Endothelial cell of umbilical vein (primary cell): ENCODE measurements at regions not wholly inside any gene's neighbourhood (a gene's known extent, or its start where the extent isn't known, plus 50 kb on each side); places are given as distances from the start of the nearest gene placed in this dataset.

Source experiments
- BruUV-seq: library from RNA; stranded (reverse); fragments of 400-500 nt; replicated peaks from 2 replicates; lab custom pipeline; 2021; lab: Mats Ljungman, UMichigan
- CTCF ChIA-PET: fragments of 300-600, 350-600 bp; sonication (Branson Sonifier 250); formaldehyde crosslinking; loops from one replicate; lab custom pipeline; 2021; ENCODE audit warnings: antibody characterized with exemption, inconsistent platforms; lab: Charles Lee
- POLR2A ChIA-PET: fragments of 300-600, 350-600 bp; sonication (Branson Sonifier 250); formaldehyde crosslinking; loops from one replicate; lab custom pipeline; 2021; ENCODE audit warnings: antibody characterized with exemption, inconsistent platforms; lab: Charles Lee
- DNase-seq: peaks from one replicate; pipeline ENCODE4 v3.0.0-alpha.2; 2011; ENCODE audit warnings: low read depth, low spot score
- FAIRE-seq: peaks from 2 replicates; lab custom pipeline; 2011; peaks lifted over from hg19 to GRCh38; lab: Jason Lieb, UNC
- H2AFZ ChIP-seq: 2 replicates; pipeline ENCODE4 v1.6.0; 2012; ENCODE audit warnings: low read depth, low read length, control low read depth, inconsistent platforms
- H3K27ac ChIP-seq: 2 replicates; pipeline ENCODE4 v1.5.1; 2011; ENCODE audit warnings: low read depth, mild to moderate bottlenecking, control low read depth, low read length, moderate library complexity; ENCODE audit not compliant: insufficient read depth
- H3K27me3 ChIP-seq, 2 experiments: 2 replicates each; pipeline versions ENCODE4 v1.6.0 to v1.6.1; 2011; ENCODE audit warnings: low read length in 2 of 2, mixed read lengths in 1 of 2; ENCODE audit not compliant: control insufficient read depth in 2 of 2, insufficient read depth in 2 of 2
- H3K36me3 ChIP-seq, 2 experiments: 2 replicates in 1 of 2; 3 replicates in 1 of 2; pipeline ENCODE4 v1.5.1; 2011; ENCODE audit warnings: low read length in 2 of 2, mild to moderate bottlenecking in 1 of 2, moderate library complexity in 1 of 2; ENCODE audit not compliant: control insufficient read depth in 2 of 2, insufficient read depth in 2 of 2; ENCODE audit errors: extremely low read depth in 1 of 2
- H3K4me1 ChIP-seq: 3 replicates; pipeline ENCODE4 v1.5.1; 2011; ENCODE audit warnings: mild to moderate bottlenecking, low read length; ENCODE audit not compliant: control insufficient read depth, insufficient read depth; ENCODE audit errors: extremely low read depth
- H3K4me2 ChIP-seq: 2 replicates; pipeline ENCODE4 v1.6.1; 2011; ENCODE audit warnings: low read length, control low read depth, mixed read lengths; ENCODE audit not compliant: insufficient read depth
- H3K4me3 ChIP-seq, 3 experiments: fragments of 200-600 bp in 1 of 3; sonication (generic), shearing (Covaris generic) in 1 of 3; replicated peaks in 1 of 3; 2 replicates each; pipeline ENCODE4 v1.5.1; 2011 to 2016; ENCODE audit warnings: control low read depth in 3 of 3, low read length in 3 of 3, mild to moderate bottlenecking in 2 of 3, inconsistent platforms in 1 of 3, low read depth in 1 of 3, moderate library complexity in 1 of 3; ENCODE audit not compliant: insufficient read depth in 1 of 3
- H3K79me2 ChIP-seq: 2 replicates; pipeline ENCODE4 v1.6.0; 2012; ENCODE audit warnings: low read length, inconsistent platforms; ENCODE audit not compliant: control insufficient read depth, insufficient read depth
- H3K9ac ChIP-seq: replicated peaks from 2 replicates; pipeline ENCODE3; 2011; ENCODE audit warnings: low read length, control low read depth; ENCODE audit not compliant: insufficient read depth; ENCODE audit errors: extremely low read depth
- H3K9me1 ChIP-seq: replicated peaks from 3 replicates; pipeline ENCODE4 v1.6.0; 2011; ENCODE audit warnings: mild to moderate bottlenecking, low read length; ENCODE audit not compliant: control insufficient read depth, insufficient read depth; ENCODE audit errors: extremely low read depth
- H3K9me3 ChIP-seq: replicated peaks from 2 replicates; pipeline ENCODE4 v1.5.1; 2012; ENCODE audit warnings: low read length, inconsistent platforms; ENCODE audit not compliant: control insufficient read depth, insufficient read depth
- H4K20me1 ChIP-seq: replicated peaks from 2 replicates; pipeline ENCODE3; 2011; ENCODE audit warnings: mild to moderate bottlenecking, low read length; ENCODE audit not compliant: control insufficient read depth, insufficient read depth; ENCODE audit errors: extremely low read depth
- FOS ChIP-seq: IDR thresholded peaks from 2 replicates; pipeline ENCODE4 v1.6.1; 2011; ENCODE audit warnings: mild to moderate bottlenecking, low read length, moderate library complexity, borderline replicate concordance; ENCODE audit not compliant: insufficient read depth
- GATA2 ChIP-seq: IDR thresholded peaks from 2 replicates; pipeline ENCODE4 v1.7.0; 2011; ENCODE audit warnings: low read depth, mild to moderate bottlenecking, moderate library complexity, mixed read lengths, low read length; ENCODE audit not compliant: insufficient read length, insufficient read depth
- JUN ChIP-seq: IDR thresholded peaks from 2 replicates; pipeline ENCODE4 v1.6.1; 2011; ENCODE audit warnings: borderline replicate concordance, low read depth; ENCODE audit not compliant: insufficient read length, insufficient read depth
- POLR2AphosphoS5 ChIP-seq: IDR thresholded peaks from 2 replicates; pipeline ENCODE4 v1.6.1; 2012; ENCODE audit warnings: low read depth, mild to moderate bottlenecking, control low read depth, low read length, moderate library complexity; ENCODE audit not compliant: insufficient read depth
- dilution Hi-C: fragments of 300-500 bp; cut with MboI; formaldehyde crosslinking; loops from one replicate; pipeline ENCODE4 v1.15.0; 2019; ENCODE audit warnings: low sequenced_read_pairs; ENCODE audit not compliant: extremely low pct_ligation_motif_present
- intact Hi-C: fragments of 100-400 bp; cut with micrococcal nuclease; formaldehyde crosslinking; loops from one replicate; pipeline ENCODE4 v1.10.0; 2022
- TF ChIP-seq, protein P1 (sequence below), 2 donors: IDR thresholded peaks; 1 replicate in 1 of 2; 2 replicates in 1 of 2; pipeline ENCODE4 v1.5.1; 2011; ENCODE audit warnings: low read length in 2 of 2, mild to moderate bottlenecking in 2 of 2, moderate library complexity in 2 of 2, control low read depth in 1 of 2, inconsistent platforms in 1 of 2, low read depth in 1 of 2; ENCODE audit not compliant: insufficient read depth in 1 of 2; ENCODE audit errors: extremely low read depth in 1 of 2
- TF ChIP-seq, protein P2 (sequence below): IDR thresholded peaks from 2 replicates; pipeline ENCODE4 v1.6.1; 2011; ENCODE audit not compliant: insufficient read depth, insufficient read length

DNA sequence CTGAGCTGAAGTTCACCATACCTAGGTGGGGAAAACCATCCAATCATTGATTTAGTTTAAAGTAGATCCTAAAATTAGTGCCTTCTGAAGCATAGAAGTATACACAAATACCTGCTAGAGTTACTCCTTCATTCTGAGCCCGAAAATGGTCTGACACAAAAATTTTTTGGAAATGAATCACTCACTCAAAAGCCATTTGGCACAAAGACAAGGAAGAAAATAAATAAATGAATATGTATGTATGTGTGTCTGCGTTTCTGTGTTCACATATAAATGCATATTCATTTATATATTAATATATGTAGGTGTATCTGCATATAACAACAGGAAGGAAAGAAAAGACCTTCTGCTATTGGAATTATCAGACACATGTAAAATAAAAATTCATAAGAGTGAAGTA lies 614.4 kb upstream of the PCDH9 start:
- Histone ChIP-seq H3K4me2 (no peak overlapping the region), H3K27ac (no peak overlapping the region), H3K4me1 (no peaks in the 10 kb centered on the region), H3K27me3 (no peaks in the 10 kb centered on the region), H3K9me1 (no peaks in the 10 kb centered on the region), H3K36me3 (no peaks in the 10 kb centered on the region), H4K20me1 (no peaks in the 10 kb centered on the region), H2AFZ (no peak overlapping the region), H3K79me2 (no peaks in the 10 kb centered on the region), H3K4me3 (no peak overlapping the region), H3K9ac (no peak overlapping the region), H3K9me3 (peaks cover 3% of the 10 kb centered on the region)
- ChIA-PET POLR2A (no interaction called here), CTCF (no interaction called here)
- BruUV-seq, result no TSS peak
- FAIRE-seq (no peak), DNase-seq (no peak)
- dilution Hi-C loops, result no loop called here
- TF ChIP-seq POLR2AphosphoS5 (no peak), GATA2 (no peak), FOS (no peak), JUN (no peak)
- TF ChIP-seq, protein P1, sequence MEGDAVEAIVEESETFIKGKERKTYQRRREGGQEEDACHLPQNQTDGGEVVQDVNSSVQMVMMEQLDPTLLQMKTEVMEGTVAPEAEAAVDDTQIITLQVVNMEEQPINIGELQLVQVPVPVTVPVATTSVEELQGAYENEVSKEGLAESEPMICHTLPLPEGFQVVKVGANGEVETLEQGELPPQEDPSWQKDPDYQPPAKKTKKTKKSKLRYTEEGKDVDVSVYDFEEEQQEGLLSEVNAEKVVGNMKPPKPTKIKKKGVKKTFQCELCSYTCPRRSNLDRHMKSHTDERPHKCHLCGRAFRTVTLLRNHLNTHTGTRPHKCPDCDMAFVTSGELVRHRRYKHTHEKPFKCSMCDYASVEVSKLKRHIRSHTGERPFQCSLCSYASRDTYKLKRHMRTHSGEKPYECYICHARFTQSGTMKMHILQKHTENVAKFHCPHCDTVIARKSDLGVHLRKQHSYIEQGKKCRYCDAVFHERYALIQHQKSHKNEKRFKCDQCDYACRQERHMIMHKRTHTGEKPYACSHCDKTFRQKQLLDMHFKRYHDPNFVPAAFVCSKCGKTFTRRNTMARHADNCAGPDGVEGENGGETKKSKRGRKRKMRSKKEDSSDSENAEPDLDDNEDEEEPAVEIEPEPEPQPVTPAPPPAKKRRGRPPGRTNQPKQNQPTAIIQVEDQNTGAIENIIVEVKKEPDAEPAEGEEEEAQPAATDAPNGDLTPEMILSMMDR (IDR thresholded peaks at IDR 0.05; ENCODE audit: extremely low read depth in 1 of 2, insufficient read depth in 1 of 2, low read depth in 1 of 2, low read length in 2 of 2), result no peak
- TF ChIP-seq, protein P2, sequence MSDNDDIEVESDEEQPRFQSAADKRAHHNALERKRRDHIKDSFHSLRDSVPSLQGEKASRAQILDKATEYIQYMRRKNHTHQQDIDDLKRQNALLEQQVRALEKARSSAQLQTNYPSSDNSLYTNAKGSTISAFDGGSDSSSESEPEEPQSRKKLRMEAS, result no peak
- intact Hi-C loops, result no loop called here
